ENCODE measurements at regions not wholly inside any gene's neighbourhood (a gene's known extent, or its start where the extent isn't known, plus 50 kb on each side); places are given as distances from the start of the nearest gene placed in this dataset.
"Not testable (repeated sequence)": the region's sequence is repeated elsewhere in the genome, so short reads cannot be mapped to it uniquely, and the experiment has no call there.

DNA sequence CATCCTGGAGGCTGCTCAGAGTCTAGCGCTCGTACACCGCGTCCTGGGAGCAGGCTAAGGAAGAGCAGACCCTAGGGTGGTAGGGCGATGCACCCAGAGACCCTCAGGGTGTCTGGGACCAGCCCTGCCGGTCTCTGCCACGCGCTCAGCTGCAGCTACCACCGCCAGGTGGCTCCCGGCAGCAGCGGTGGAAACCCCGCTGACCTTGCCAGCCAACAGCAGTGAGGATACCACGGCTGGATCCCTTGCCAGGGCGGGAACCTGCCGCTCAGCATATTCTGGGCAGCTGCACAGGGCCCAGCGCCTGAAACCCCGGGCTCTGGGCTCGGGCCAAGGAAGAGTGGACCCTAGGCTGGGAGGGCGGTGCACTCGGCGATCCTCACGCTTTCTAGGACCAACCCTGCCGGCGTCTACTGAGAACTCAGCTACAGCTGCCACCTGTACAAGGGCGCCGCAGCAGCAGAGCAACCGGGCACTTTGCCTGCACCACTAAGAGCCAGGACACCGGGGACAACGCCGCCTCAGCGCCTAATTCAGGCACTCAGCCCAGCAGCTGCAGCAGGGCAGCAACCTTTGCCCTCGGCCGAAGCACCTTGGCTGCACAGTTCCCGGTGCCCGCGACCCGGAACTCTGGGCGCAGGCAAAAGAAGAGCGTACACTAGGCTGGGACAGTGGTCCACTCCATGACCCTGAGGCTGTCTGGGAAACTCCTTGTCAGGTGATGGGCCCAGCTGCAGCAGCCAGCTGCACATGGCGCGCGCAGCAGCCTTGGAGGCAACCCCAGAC is 80.8 kb downstream of the POTEB2 start:
- not testable (repeated sequence) for DNase-seq

DNA sequence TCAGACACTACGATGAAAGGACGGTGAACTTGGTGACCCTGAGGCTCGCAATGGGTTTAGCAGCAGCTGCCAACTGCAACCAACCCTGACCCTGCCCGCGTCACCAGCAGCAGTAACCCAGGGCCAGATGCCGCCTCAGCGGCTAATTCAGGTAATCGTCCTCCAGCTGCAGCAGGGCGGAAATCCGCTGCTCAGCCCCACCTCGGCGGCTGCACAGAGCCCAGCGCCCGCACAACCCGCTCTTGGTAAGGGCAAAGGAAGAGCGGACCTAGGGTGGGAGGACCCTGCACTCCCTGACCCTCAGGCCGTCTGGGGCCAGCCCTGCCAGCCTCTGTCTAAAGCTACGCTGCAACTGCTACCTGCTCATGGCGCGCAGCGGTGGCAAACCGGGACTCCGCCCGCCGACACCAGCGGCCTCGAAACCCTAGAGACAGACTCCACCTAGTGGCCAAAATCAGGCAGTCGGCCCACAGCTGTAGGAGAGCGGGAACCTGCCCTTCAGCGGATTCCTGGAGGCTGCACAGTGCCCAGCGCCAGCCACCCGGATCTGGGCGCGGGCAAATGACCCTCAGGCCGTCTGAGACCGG is 82.4 kb downstream of the POTEB2 start:
- DNase-seq, result not testable (repeated sequence)

DNA sequence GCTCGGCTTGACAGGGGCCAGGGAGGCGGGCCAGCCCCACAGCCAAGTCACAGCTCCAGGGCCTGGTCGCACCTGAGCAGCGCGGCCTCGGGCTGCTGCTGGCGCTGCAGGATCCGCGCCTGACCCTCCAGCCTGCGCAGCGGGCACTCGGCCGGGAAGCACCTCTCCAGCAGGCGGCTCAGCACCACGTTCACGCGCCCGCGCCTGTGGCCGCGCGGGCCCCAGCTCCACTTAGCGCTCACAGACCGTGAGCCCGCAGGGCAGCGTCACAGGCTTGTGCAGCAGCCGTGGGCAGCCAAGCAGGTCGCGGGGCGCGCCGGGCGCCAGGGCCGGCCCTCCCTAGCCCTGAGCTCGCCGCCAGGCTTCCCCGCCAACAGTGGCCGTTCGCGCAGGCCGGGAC is 90.7 kb downstream of the POTEB2 start:
- not testable (repeated sequence) for DNase-seq

DNA sequence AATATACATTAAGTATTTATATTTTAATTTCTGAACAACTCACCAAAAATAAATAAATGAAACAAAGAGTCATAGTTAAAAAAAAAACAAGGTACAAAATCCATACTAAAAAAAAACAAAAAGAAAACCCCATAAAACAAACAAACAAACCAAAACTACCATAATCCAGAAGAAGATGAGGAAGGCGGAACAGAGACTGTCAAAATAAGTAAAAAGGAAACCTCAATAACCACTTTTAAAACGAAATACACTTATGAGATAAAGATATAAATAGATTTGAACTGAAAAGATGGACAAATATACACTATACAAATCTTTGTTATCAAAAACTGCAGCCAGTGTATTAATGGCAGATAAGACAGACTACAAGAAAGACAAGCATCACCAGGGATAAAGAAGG is 98.2 kb downstream of the POTEB2 start:
- DNase-seq, result not testable (repeated sequence)

DNA sequence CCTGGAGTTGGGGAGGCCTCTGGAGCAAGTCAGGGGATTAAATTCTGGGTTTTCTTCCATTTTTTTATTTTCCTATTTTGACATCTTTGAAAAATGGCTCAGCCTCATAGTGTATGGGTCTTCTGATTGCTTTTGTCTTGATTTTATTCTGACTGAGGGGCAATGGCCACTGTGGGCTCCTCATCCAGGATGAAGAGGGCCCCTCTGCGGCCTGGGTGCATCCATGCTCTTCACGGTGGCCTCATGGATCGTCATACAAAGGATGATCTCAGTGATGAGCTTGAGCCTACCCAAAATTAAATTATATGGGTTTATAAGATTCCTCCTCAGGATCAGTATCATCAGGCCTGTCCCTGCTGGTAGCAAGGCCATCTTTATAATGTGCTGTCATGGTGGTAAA is 103.7 kb downstream of the POTEB2 start:
- not testable (repeated sequence) for DNase-seq

DNA sequence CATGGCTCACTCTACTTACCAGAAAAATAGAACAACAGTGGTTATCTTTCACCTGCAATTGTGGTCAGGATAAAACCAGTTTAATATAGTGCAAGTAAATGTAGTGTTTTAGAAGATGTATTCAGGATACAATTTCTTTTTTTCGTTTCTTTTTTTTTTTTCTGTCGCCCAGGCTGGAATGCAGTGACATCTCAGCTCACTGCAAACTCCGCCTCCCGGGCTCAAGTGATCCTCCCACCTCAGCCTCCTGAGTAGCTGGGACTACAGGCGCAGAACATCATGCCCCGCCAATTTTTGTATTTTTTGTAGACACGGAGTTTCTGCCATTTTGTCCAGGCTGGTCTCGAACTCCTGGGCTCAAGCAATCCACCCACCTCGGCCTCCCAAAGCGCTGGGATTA is 109.7 kb downstream of the POTEB2 start:
- not testable (repeated sequence) for DNase-seq

DNA sequence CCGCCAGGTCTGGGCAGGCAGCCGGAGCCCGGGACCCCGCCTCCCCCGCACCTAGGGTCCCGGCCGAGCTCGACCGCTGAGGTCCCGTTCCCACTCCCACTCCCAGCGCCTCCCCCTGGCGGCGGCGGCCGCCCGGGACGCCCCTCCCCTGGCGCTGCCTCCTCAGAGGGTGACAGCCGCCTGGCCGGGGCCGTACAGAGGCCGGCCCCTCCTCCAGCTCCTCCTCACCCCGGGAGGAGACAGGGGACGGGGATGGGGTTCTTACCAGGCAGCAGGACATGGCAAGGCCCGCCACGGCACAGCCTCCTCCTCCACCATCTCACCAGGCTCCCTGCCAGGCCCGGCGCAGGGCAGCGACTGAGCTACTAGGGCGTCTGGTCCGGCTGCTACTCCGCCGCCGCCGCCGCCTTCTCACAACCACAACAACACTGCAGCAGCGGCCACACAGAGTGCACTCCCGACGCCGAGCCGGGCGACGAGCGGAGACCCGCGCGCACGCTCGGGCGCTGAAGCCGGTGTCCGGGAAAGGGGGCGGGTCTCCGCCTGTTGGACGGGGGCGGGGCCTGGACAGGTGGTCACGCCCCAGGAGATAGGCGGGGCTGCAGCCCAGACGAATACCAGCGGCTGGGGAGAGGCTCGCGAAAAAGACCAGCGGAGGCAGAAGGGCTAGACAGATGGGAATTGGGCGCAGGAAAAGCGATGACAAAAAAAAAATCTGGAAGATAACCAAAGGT is 110.3 kb downstream of the POTEB2 start:
- DNase-seq, result peak; percentile 49

DNA sequence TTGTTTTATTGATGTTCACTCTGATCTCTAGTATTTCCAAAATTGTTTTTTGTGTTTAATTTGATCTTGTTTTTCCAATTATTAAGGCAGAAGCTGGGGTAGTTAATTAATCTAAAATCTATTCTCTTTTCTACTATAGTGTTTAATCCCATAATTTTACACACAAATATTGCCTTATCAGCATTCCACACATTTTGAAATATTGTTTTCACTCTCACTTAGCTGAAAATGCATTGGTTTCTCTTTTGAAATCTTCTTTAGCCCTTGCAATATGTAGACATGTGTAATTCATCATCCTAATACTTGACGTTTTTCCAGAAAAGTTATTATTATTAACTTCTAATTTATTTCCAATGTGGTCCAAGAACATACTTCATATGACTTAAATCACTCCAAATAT is 132.6 kb downstream of the POTEB2 start:
- DNase-seq, result not testable (repeated sequence)

Measured in activated T-cell treated with anti-CD3 and anti-CD28 coated beads for 4 hours (primary cell).